DMS 273 treated with DMSO at 0.1 percent for 48 hours (cell line): ENCODE measurements at regions not wholly inside any gene's neighbourhood (a gene's known extent, or its start where the extent isn't known, plus 50 kb on each side); places are given as distances from the start of the nearest gene placed in this dataset.

Experiments
- DNase-seq: peaks from one replicate; lab custom pipeline; 2025; lab: John Stamatoyannopoulos, UW

DNA sequence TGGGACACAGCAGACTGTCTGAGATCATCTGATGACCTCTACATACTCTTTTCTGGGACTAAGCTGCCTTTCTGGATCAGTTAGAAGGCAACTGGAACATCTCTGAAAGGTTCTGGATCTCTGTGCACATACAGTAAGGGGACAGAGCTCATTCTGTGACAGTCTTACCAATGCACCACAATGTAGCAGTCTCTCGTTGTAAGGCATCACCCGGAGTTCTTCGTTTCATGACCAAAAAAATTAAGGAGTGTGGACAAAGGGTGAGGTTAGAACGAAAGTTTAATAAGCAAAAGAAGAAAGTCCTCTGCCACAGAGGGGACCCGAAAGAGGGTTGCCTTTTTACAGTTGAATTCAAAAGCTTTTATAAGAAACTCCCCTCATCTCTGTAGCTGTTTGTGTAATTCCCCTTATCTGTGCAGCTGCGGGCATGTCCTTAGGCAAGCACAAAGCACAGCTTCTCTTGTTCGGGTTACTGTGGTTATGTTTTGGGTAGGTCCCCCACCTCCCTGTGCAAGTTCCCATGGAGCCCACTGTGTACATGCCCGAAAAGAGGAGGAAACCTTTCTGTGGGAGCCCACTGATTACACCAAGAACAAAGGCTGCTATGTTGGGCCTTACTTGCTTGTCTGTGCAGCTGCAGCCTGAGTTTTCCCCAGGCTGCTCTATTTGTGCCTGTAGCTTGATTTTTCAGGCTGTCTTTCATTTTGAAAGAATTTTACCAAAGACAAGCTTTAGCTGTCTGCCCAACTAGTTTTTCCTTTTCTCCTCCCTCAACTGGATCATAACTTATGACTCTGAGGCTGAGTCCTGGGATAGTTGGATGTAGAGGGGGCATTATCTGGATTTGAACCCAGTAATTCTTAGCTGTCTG lies 53.1 kb upstream of the CACNA1E start:
- DNase-seq: no peak
